Gastrocnemius medialis (tissue), 4 donors: ENCODE measurements at regions not wholly inside any gene's neighbourhood (a gene's known extent, or its start where the extent isn't known, plus 50 kb on each side); places are given as distances from the start of the nearest gene placed in this dataset.
A peak's percentile ranks its signal among the peaks of the same experiment; 100 is the strongest.

ENCODE experiments used
- ATAC-seq, 2 donors: fragments of 150-250 bp; one replicate each; pipeline ENCODE4 v1.9.1; 2016
- DNase-seq, 2 donors: peaks; one replicate each; pipeline ENCODE4 v3.0.0-alpha.2; 2019
- H3K27ac ChIP-seq, 4 donors: fragments of 200-600 bp; sonication (generic); 1 replicate in 1 of 4; 2 replicates in 3 of 4; pipeline ENCODE4 v1.5.1; 2016 to 2018; ENCODE audit warnings: mild to moderate bottlenecking in 2 of 4, moderate library complexity in 1 of 4
- H3K27me3 ChIP-seq, 3 donors: fragments of 200-600 bp; sonication (generic) in 2 of 3; 1 replicate in 1 of 3; 2 replicates in 2 of 3; pipeline versions ENCODE4 v1.5.1 to v1.6.0; 2016 to 2019; ENCODE audit warnings: mild to moderate bottlenecking in 1 of 3, moderate library complexity in 1 of 3
- H3K36me3 ChIP-seq, 2 donors: fragments of 200-600 bp; sonication (generic) in 1 of 2; one replicate each; pipeline ENCODE4 v1.5.1; 2017 to 2018
- H3K4me1 ChIP-seq, 2 donors: fragments of 200-600 bp; sonication (generic) in 1 of 2; one replicate each; pipeline ENCODE4 v1.5.1; 2016 to 2017; ENCODE audit warnings: mild to moderate bottlenecking in 2 of 2
- H3K4me3 ChIP-seq, 4 donors: fragments of 200-600 bp; sonication (generic) in 3 of 4; 1 replicate in 1 of 4; 2 replicates in 3 of 4; pipeline ENCODE4 v1.5.1; 2016 to 2019; ENCODE audit warnings: mild to moderate bottlenecking in 2 of 4
- H3K9me3 ChIP-seq, 3 donors: fragments of 200-600 bp; sonication (generic) in 2 of 3; 1 replicate in 1 of 3; 2 replicates in 2 of 3; pipeline ENCODE4 v1.5.1; 2016 to 2019
- CTCF ChIP-seq, 5 experiments: fragments of 450-650 bp in 3 of 5; fragments of 200-600 bp in 2 of 5; sonication (generic) in 2 of 5; IDR thresholded peaks in 4 of 5; conservative IDR thresholded peaks in 1 of 5; 1 replicate in 4 of 5; 2 replicates in 1 of 5; pipeline ENCODE4 v1.5.1; 2016 to 2019; ENCODE audit warnings: antibody characterized with exemption in 5 of 5, mild to moderate bottlenecking in 3 of 5, moderate library complexity in 3 of 5
- POLR2A ChIP-seq, 2 donors: fragments of 450-650 bp; IDR thresholded peaks; one replicate each; pipeline ENCODE4 v1.6.1; 2017; ENCODE audit warnings: antibody characterized with exemption in 2 of 2, mild to moderate bottlenecking in 2 of 2, moderate library complexity in 2 of 2
- in situ Hi-C, 4 donors: fragments of 200-750 bp; cut with MboI; loops; one replicate each; pipeline versions ENCODE4 v1.15.0 to v1.8.0; 2017; ENCODE audit warnings: low sequenced_read_pairs in 4 of 4
- intact Hi-C: fragments of 100-400 bp; cut with DNase I; formaldehyde crosslinking; loops from one replicate; pipeline ENCODE4 v1.15.1; 2023; ENCODE audit warnings: low total_unique reads

GRCh38 chr15:66882251-66883020 is 180.4 kb downstream of the SMAD6 start:
- no peaks in the 10 kb centered on the region for H3K36me3 ChIP-seq
- H3K4me1 ChIP-seq: peaks cover 44 to 49% of the 10 kb centered on the region in 2 donors
- intact Hi-C loops (no loop called here), in situ Hi-C loops (no loop called here)
- H3K27ac ChIP-seq: peak overlapping the region; percentile 23 to 71 (median 56)
- no peaks in the 10 kb centered on the region for H3K9me3 ChIP-seq
- no peaks in the 10 kb centered on the region for H3K27me3 ChIP-seq
- DNase-seq (peak in 1 of 2 donors; percentile 59), ATAC-seq (peak in 1 of 2 donors; percentile 13)
- H3K4me3 ChIP-seq: no peak overlapping the region
- no peak for TF ChIP-seq POLR2A (IDR thresholded peaks at IDR 0.05)
- no peak for TF ChIP-seq CTCF (IDR thresholded peaks at IDR 0.05 in 4 of 5, conservative IDR thresholded peaks at IDR 0.05 in 1 of 5)

GRCh38 chr15:66883284-66883911 is 181.4 kb downstream of the SMAD6 start:
- no peak for TF ChIP-seq CTCF (IDR thresholded peaks at IDR 0.05 in 4 of 5, conservative IDR thresholded peaks at IDR 0.05 in 1 of 5)
- no peak for TF ChIP-seq POLR2A (IDR thresholded peaks at IDR 0.05)
- peak; percentile 84 to 86 for ATAC-seq
- Histone ChIP-seq H3K27me3 (no peaks in the 10 kb centered on the region), H3K9me3 (no peaks in the 10 kb centered on the region), H3K36me3 (no peaks in the 10 kb centered on the region), H3K4me1 (peaks cover 35 to 39% of the 10 kb centered on the region in 2 donors), H3K27ac (peak overlapping the region; percentile 42 to 71 (median 61)), H3K4me3 (no peak overlapping the region)
- in situ Hi-C loops: no loop called here
- peak; percentile 77 to 89 for DNase-seq
- intact Hi-C loops: no loop called here

GRCh38 chr15:66884115-66884622 is 181.2 kb upstream of the SMAD3 start:
- no peak for DNase-seq
- H3K27me3 ChIP-seq: no peaks in the 10 kb centered on the region
- no peaks in the 10 kb centered on the region for H3K36me3 ChIP-seq
- intact Hi-C loops (no loop called here), in situ Hi-C loops (no loop called here)
- H3K9me3 ChIP-seq: no peaks in the 10 kb centered on the region
- no peak for ATAC-seq
- no peak overlapping the region for H3K4me3 ChIP-seq
- TF ChIP-seq CTCF (IDR thresholded peaks at IDR 0.05 in 4 of 5, conservative IDR thresholded peaks at IDR 0.05 in 1 of 5) (no peak), POLR2A (IDR thresholded peaks at IDR 0.05) (no peak)
- peaks cover 30 to 31% of the 10 kb centered on the region in 2 donors for H3K4me1 ChIP-seq
- H3K27ac ChIP-seq: peak overlapping the region; percentile 42 to 71 (median 61)

GRCh38 chr15:66884661-66885237 is 180.7 kb upstream of the SMAD3 start:
- Histone ChIP-seq H3K4me3 (no peak overlapping the region), H3K36me3 (no peaks in the 10 kb centered on the region), H3K9me3 (no peaks in the 10 kb centered on the region), H3K4me1 (peaks cover 25 to 30% of the 10 kb centered on the region in 2 donors), H3K27ac (peak overlapping the region in 1 of 4 donors; percentile 71), H3K27me3 (no peaks in the 10 kb centered on the region)
- in situ Hi-C loops (no loop called here), intact Hi-C loops (no loop called here)
- DNase-seq (no peak), ATAC-seq (no peak)
- no peak for TF ChIP-seq POLR2A (IDR thresholded peaks at IDR 0.05)
- TF ChIP-seq CTCF (IDR thresholded peaks at IDR 0.05 in 4 of 5, conservative IDR thresholded peaks at IDR 0.05 in 1 of 5): no peak
